CD14-positive monocyte (primary cell): ENCODE measurements at regions not wholly inside any gene's neighbourhood (a gene's known extent, or its start where the extent isn't known, plus 50 kb on each side); places are given as distances from the start of the nearest gene placed in this dataset.

Experiments
- DNase-seq, 3 donors: peaks; one replicate each; pipeline ENCODE4 v3.0.0-alpha.2; 2011 to 2022
- H2AFZ ChIP-seq: 2 replicates; pipeline ENCODE4 v1.6.0; 2012; ENCODE audit warnings: mild to moderate bottlenecking, low read depth, low read length, inconsistent platforms; ENCODE audit not compliant: insufficient read depth, poor library complexity, severe bottlenecking
- H3K27ac ChIP-seq, 2 donors: 1 replicate in 1 of 2; 2 replicates in 1 of 2; pipeline ENCODE4 v1.5.1; 2012 to 2013; ENCODE audit warnings: low read length in 2 of 2, control low read depth in 1 of 2, inconsistent platforms in 1 of 2, low read depth in 1 of 2, mild to moderate bottlenecking in 1 of 2
- H3K27me3 ChIP-seq, 2 donors: one replicate each; pipeline versions ENCODE4 v1.6.0 to v1.6.1; 2011 to 2013; ENCODE audit warnings: low read length in 2 of 2; ENCODE audit not compliant: control insufficient read depth in 2 of 2, insufficient read depth in 2 of 2
- H3K36me3 ChIP-seq, 2 donors: replicated peaks in 1 of 2; 1 replicate in 1 of 2; 2 replicates in 1 of 2; pipeline versions ENCODE4 v1.5.1 to v1.6.1; 2012 to 2013; ENCODE audit warnings: low read length in 2 of 2, control low read depth in 1 of 2, inconsistent platforms in 1 of 2, mild to moderate bottlenecking in 1 of 2; ENCODE audit not compliant: insufficient read depth in 2 of 2, control insufficient read depth in 1 of 2
- H3K4me1 ChIP-seq, 2 donors: 1 replicate in 1 of 2; 2 replicates in 1 of 2; pipeline versions ENCODE4 v1.5.1 to v1.6.1; 2012 to 2013; ENCODE audit warnings: low read length in 2 of 2, control low read depth in 1 of 2, inconsistent platforms in 1 of 2, mild to moderate bottlenecking in 1 of 2, moderate library complexity in 1 of 2; ENCODE audit not compliant: insufficient read depth in 2 of 2, control insufficient read depth in 1 of 2
- H3K4me2 ChIP-seq: replicated peaks from 2 replicates; pipeline ENCODE3; 2012; ENCODE audit warnings: low read length, moderate library complexity, mild to moderate bottlenecking; ENCODE audit not compliant: poor library complexity, severe bottlenecking; ENCODE audit errors: extremely low read depth
- H3K4me3 ChIP-seq, 3 experiments: fragments of 200-600 bp in 1 of 3; sonication (generic) in 1 of 3; replicated peaks in 1 of 3; 1 replicate in 2 of 3; 2 replicates in 1 of 3; pipeline ENCODE4 v1.5.1; 2011 to 2013; ENCODE audit warnings: low read length in 3 of 3, mild to moderate bottlenecking in 3 of 3, control low read depth in 2 of 3, low read depth in 2 of 3, inconsistent platforms in 1 of 3, moderate library complexity in 1 of 3
- H3K79me2 ChIP-seq: 2 replicates; pipeline ENCODE4 v1.6.0; 2012; ENCODE audit warnings: mild to moderate bottlenecking, control low read depth, inconsistent platforms, low read length, moderate library complexity; ENCODE audit not compliant: insufficient read depth
- H3K9ac ChIP-seq: 2 replicates; pipeline ENCODE4 v1.6.0; 2017; ENCODE audit warnings: low read length, mild to moderate bottlenecking; ENCODE audit not compliant: insufficient read depth, poor library complexity, severe bottlenecking
- H3K9me3 ChIP-seq, 2 donors: replicated peaks in 1 of 2; 1 replicate in 1 of 2; 2 replicates in 1 of 2; pipeline versions ENCODE4 v1.5.1 to v1.6.1; 2012 to 2013; ENCODE audit warnings: low read length in 2 of 2, control low read depth in 1 of 2; ENCODE audit not compliant: control insufficient read depth in 1 of 2, insufficient read depth in 1 of 2
- H4K20me1 ChIP-seq: 2 replicates; pipeline ENCODE4 v1.6.0; 2012; ENCODE audit warnings: mild to moderate bottlenecking, low read length, control low read depth, moderate library complexity; ENCODE audit not compliant: insufficient read depth
- H3K27ac Mint-ChIP-seq, 7 donors: one replicate each; pipeline ENCODE4 v1.8.0; 2020; ENCODE audit warnings: mild to moderate bottlenecking in 7 of 7, mixed read lengths in 7 of 7, moderate library complexity in 6 of 7, inconsistent platforms in 2 of 7
- H3K27me3 Mint-ChIP-seq, 3 donors: one replicate each; pipeline ENCODE4 v1.8.0; 2021 to 2022; ENCODE audit warnings: low read depth in 3 of 3, mild to moderate bottlenecking in 3 of 3, mixed read lengths in 3 of 3, moderate library complexity in 3 of 3, inconsistent platforms in 1 of 3
- H3K36me3 Mint-ChIP-seq, 2 donors: one replicate each; pipeline ENCODE4 v1.8.0; 2020; ENCODE audit warnings: mixed read lengths in 2 of 2, inconsistent platforms in 1 of 2, mild to moderate bottlenecking in 1 of 2
- H3K4me1 Mint-ChIP-seq: one replicate; pipeline ENCODE4 v1.8.0; 2020; ENCODE audit warnings: mild to moderate bottlenecking, mixed read lengths
- H3K4me3 Mint-ChIP-seq, 2 donors: one replicate each; pipeline ENCODE4 v1.8.0; 2020; ENCODE audit warnings: mild to moderate bottlenecking in 2 of 2, mixed read lengths in 2 of 2, moderate library complexity in 1 of 2
- H3K9me3 Mint-ChIP-seq, 7 donors: one replicate each; pipeline ENCODE4 v1.8.0; 2020 to 2022; ENCODE audit warnings: mixed read lengths in 7 of 7, mild to moderate bottlenecking in 6 of 7, moderate library complexity in 6 of 7, inconsistent platforms in 2 of 7
- WGBS: methylation state at CpG from one replicate; pipeline ENCODE4 v1.1.5; 2013; ENCODE audit warnings: missing lambda C conversion rate; ENCODE audit not compliant: insufficient coverage; 5-methylcytosine and 5-hydroxymethylcytosine counted together
- intact Hi-C, 2 donors: fragments of 100-400 bp; cut with micrococcal nuclease; formaldehyde crosslinking; loops; one replicate each; pipeline versions ENCODE4 v1.15.0 to v1.15.1; 2023
- TF ChIP-seq, protein P1 (sequence below): fragments of 200-600 bp; IDR thresholded peaks from one replicate; pipeline ENCODE4 v1.8.0; 2022; ENCODE audit warnings: antibody characterized with exemption, mild to moderate bottlenecking

DNA sequence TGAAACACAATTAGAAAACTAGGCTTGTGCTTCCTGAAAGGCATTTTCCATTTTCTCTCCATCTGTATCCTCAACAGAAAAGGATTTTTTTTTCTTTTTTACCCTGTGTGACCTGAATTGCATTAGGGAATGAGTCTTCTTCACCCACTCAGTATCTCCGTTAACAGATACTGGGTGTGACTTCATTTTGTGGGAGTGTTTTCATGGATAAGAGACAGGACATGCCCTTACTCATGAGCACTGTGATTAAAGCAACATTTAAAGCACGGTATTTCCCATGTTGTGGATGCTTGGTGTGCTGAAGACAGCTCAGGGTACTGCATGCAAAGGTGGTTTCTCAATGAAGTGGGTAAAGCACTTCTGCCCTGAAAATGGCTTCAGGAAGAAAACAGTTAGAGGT, 1397.3 kb upstream of the TMEM132C start:
- intact Hi-C loops: loop anchor here in 1 of 2 donors (10.0 kb wide), 1 partner anchor 1685 kb away; the partner anchor contains the start of gene TMEM132B
- DNase-seq: no peak
- no peaks in the 10 kb centered on the region for H3K79me2 ChIP-seq
- H3K4me1 ChIP-seq: no peaks in the 10 kb centered on the region
- Mint-ChIP-seq H3K4me3 (no peak overlapping the region), H3K36me3 (no peaks in the 10 kb centered on the region), H3K9me3 (peaks cover 0 to 3% (median 0%) of the 10 kb centered on the region in 7 donors), H3K4me1 (no peaks in the 10 kb centered on the region), H3K27me3 (peaks cover 0 to 3% (median 0%) of the 10 kb centered on the region in 3 donors), H3K27ac (no peak overlapping the region)
- no peak overlapping the region for H2AFZ ChIP-seq
- no peak overlapping the region for H3K4me3 ChIP-seq
- TF ChIP-seq, protein P1, sequence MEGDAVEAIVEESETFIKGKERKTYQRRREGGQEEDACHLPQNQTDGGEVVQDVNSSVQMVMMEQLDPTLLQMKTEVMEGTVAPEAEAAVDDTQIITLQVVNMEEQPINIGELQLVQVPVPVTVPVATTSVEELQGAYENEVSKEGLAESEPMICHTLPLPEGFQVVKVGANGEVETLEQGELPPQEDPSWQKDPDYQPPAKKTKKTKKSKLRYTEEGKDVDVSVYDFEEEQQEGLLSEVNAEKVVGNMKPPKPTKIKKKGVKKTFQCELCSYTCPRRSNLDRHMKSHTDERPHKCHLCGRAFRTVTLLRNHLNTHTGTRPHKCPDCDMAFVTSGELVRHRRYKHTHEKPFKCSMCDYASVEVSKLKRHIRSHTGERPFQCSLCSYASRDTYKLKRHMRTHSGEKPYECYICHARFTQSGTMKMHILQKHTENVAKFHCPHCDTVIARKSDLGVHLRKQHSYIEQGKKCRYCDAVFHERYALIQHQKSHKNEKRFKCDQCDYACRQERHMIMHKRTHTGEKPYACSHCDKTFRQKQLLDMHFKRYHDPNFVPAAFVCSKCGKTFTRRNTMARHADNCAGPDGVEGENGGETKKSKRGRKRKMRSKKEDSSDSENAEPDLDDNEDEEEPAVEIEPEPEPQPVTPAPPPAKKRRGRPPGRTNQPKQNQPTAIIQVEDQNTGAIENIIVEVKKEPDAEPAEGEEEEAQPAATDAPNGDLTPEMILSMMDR: no peak
- H3K4me2 ChIP-seq: no peak overlapping the region
- no peak overlapping the region for H3K9ac ChIP-seq
- no peaks in the 10 kb centered on the region for H3K27me3 ChIP-seq
- H3K9me3 ChIP-seq: no peaks in the 10 kb centered on the region
- no peak overlapping the region for H3K27ac ChIP-seq
- H4K20me1 ChIP-seq: no peaks in the 10 kb centered on the region
- H3K36me3 ChIP-seq: no peaks in the 10 kb centered on the region
- WGBS: 100% methylated on average over 1 of the region's 2 CpGs

DNA sequence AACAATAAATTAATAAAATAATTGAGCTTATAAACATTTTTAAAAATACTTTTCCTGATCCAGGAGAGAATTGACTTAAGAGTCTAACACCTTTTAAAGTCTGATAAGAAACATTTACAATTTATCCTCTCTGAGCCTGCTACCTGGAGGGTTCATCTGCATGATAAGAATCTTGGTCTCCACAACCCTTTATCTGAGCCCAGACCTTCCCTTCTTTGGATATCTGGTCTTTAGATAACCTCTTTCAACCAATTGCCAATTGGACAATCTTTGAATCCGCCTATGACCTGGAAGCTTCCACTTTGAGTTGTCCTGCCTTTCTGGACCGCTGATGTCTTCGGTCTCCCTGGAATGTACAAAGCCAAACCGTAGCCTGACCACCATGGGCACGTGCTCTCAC, 1393.3 kb upstream of the TMEM132C start:
- TF ChIP-seq, protein P1: no peak
- Histone ChIP-seq H3K4me1 (no peaks in the 10 kb centered on the region), H4K20me1 (no peaks in the 10 kb centered on the region), H2AFZ (no peak overlapping the region), H3K4me3 (no peak overlapping the region), H3K4me2 (no peak overlapping the region), H3K27ac (no peak overlapping the region), H3K9ac (no peak overlapping the region), H3K36me3 (no peaks in the 10 kb centered on the region), H3K27me3 (no peaks in the 10 kb centered on the region), H3K79me2 (no peaks in the 10 kb centered on the region), H3K9me3 (no peaks in the 10 kb centered on the region)
- no peak for DNase-seq
- 88% methylated on average over 5 of the region's 5 CpGs for WGBS
- H3K4me3 Mint-ChIP-seq: no peak overlapping the region
- H3K36me3 Mint-ChIP-seq: no peaks in the 10 kb centered on the region
- no peaks in the 10 kb centered on the region for H3K4me1 Mint-ChIP-seq
- H3K27ac Mint-ChIP-seq: no peak overlapping the region
- H3K27me3 Mint-ChIP-seq: no peaks in the 10 kb centered on the region
- H3K9me3 Mint-ChIP-seq: peaks cover 0 to 2% (median 0%) of the 10 kb centered on the region in 7 donors
- intact Hi-C loops: loop anchor here in 1 of 2 donors (10.0 kb wide), 1 partner anchor 1689 kb away; the partner anchor contains the start of gene TMEM132B
